HCT116 (cell line): ENCODE measurements at regions not wholly inside any gene's neighbourhood (a gene's known extent, or its start where the extent isn't known, plus 50 kb on each side); places are given as distances from the start of the nearest gene placed in this dataset.
A peak's percentile ranks its signal among the peaks of the same experiment; 100 is the strongest.

Experiments
- ATAC-seq: fragments of 200-7000 bp; cut with Tn5 transposase; 2 replicates; pipeline ENCODE4 v1.9.1; 2020; ENCODE audit warnings: mild to moderate bottlenecking, moderate library complexity
- BruUV-seq: library from RNA; stranded (reverse); fragments of 400-500 nt; replicated peaks from 2 replicates; lab custom pipeline; 2021; lab: Mats Ljungman, UMichigan
- CTCF ChIA-PET: fragments of 300-600 bp; sonication (Branson Sonifier 250); formaldehyde crosslinking; loops from one replicate; lab custom pipeline; 2021; ENCODE audit warnings: antibody characterized with exemption; lab: Charles Lee
- POLR2A ChIA-PET: fragments of 300-600, 350-600 bp; sonication (Branson Sonifier 250); formaldehyde crosslinking; loops from one replicate; lab custom pipeline; 2021; ENCODE audit warnings: antibody characterized with exemption; lab: Charles Lee
- RAD21 ChIA-PET, 2 experiments: fragments of 300-600 bp; sonication (Branson Sonifier 250); formaldehyde crosslinking; loops; one replicate each; lab custom pipeline; 2023; ENCODE audit warnings: low total read pairs in 2 of 2; ENCODE audit not compliant: uncharacterized antibody in 2 of 2, unreplicated experiment in 2 of 2, low non-redundant PET in 1 of 2; lab: Charles Lee
- DNase-seq: peaks from one replicate; pipeline ENCODE4 v3.0.0-alpha.2; 2010; ENCODE audit warnings: low read depth, low spot score
- H2AFZ ChIP-seq: fragments of 200-600 bp; shearing (Covaris generic), sonication (generic); 2 replicates; pipeline ENCODE4 v1.6.1; 2017; ENCODE audit warnings: low read depth, mixed run types, mixed read lengths, antibody characterized with exemption, low read length; ENCODE audit not compliant: poor library complexity, severe bottlenecking
- H3K27ac ChIP-seq: 2 replicates; pipeline ENCODE4 v1.5.1; 2012; ENCODE audit warnings: low read depth, low read length
- H3K27me3 ChIP-seq: fragments of 200-600 bp; sonication (generic); 2 replicates; pipeline ENCODE4 v1.6.1; 2016; ENCODE audit warnings: mixed run types, low read length, mixed read lengths; ENCODE audit not compliant: insufficient read depth
- H3K36me3 ChIP-seq, 2 experiments: fragments of 200-500 bp in 1 of 2; fragments of 200-600 bp in 1 of 2; sonication (Bioruptor generic) in 1 of 2; sonication (generic) in 1 of 2; 2 replicates each; pipeline versions ENCODE4 v1.5.1 to v1.6.1; 2014 to 2016; ENCODE audit warnings: low read length in 2 of 2, inconsistent platforms in 1 of 2, mixed read lengths in 1 of 2, mixed run types in 1 of 2; ENCODE audit not compliant: insufficient read depth in 2 of 2, control insufficient read depth in 1 of 2
- H3K4me1 ChIP-seq, 2 experiments: fragments of 200-600 bp in 1 of 2; sonication (generic) in 1 of 2; 2 replicates each; pipeline versions ENCODE4 v1.5.1 to v1.6.1; 2012 to 2017; ENCODE audit warnings: low read length in 2 of 2, inconsistent platforms in 1 of 2, mild to moderate bottlenecking in 1 of 2, mixed read lengths in 1 of 2, mixed run types in 1 of 2, moderate library complexity in 1 of 2; ENCODE audit not compliant: insufficient read depth in 2 of 2, control insufficient read depth in 1 of 2
- H3K4me2 ChIP-seq: fragments of 200-600 bp; sonication (generic); 2 replicates; pipeline ENCODE4 v1.6.1; 2017; ENCODE audit warnings: mixed run types, low read length, mixed read lengths
- H3K4me3 ChIP-seq, 2 experiments: fragments of 200-600 bp in 1 of 2; sonication (generic) in 1 of 2; replicated peaks in 1 of 2; 2 replicates each; pipeline ENCODE4 v1.5.1; 2011 to 2016; ENCODE audit warnings: low read length in 2 of 2, control low read depth in 1 of 2, low read depth in 1 of 2, mild to moderate bottlenecking in 1 of 2, mixed read lengths in 1 of 2, mixed run types in 1 of 2
- H3K79me2 ChIP-seq: fragments of 200-600 bp; sonication (generic); 2 replicates; pipeline ENCODE4 v1.6.1; 2017; ENCODE audit warnings: mild to moderate bottlenecking, mixed run types, low read length, moderate library complexity, mixed read lengths; ENCODE audit not compliant: insufficient read depth
- H3K9ac ChIP-seq: fragments of 200-600 bp; sonication (generic); 2 replicates; pipeline ENCODE4 v1.6.1; 2016; ENCODE audit warnings: low read length, mixed read lengths
- H3K9me2 ChIP-seq: fragments of 200-600 bp; sonication (generic), shearing (Covaris generic); 2 replicates; pipeline ENCODE4 v1.6.1; 2017; ENCODE audit warnings: mixed run types, mild to moderate bottlenecking, moderate library complexity; ENCODE audit not compliant: insufficient read depth
- H3K9me3 ChIP-seq, 2 experiments: fragments of 200-500 bp in 1 of 2; fragments of 200-600 bp in 1 of 2; sonication (Bioruptor generic) in 1 of 2; sonication (generic) in 1 of 2; 2 replicates each; pipeline ENCODE4 v1.6.1; 2014 to 2017; ENCODE audit warnings: low read length in 2 of 2, mixed read lengths in 2 of 2, inconsistent platforms in 1 of 2, low read depth in 1 of 2, mild to moderate bottlenecking in 1 of 2, mixed run types in 1 of 2, moderate library complexity in 1 of 2; ENCODE audit not compliant: control insufficient read depth in 1 of 2, insufficient read depth in 1 of 2
- H4K20me1 ChIP-seq: fragments of 200-600 bp; sonication (generic), shearing (Covaris generic); 2 replicates; pipeline ENCODE4 v1.6.1; 2017; ENCODE audit warnings: mixed run types, mild to moderate bottlenecking, moderate library complexity; ENCODE audit not compliant: insufficient read depth
- CTCF ChIP-seq, 3 experiments: fragments of 200-600 bp in 1 of 3; sonication (generic) in 1 of 3; IDR thresholded peaks in 2 of 3; conservative IDR thresholded peaks in 1 of 3; 2 replicates each; pipeline ENCODE4 v1.5.1; 2012 to 2017; ENCODE audit warnings: low read depth in 2 of 3, low read length in 2 of 3, antibody characterized with exemption in 1 of 3, borderline replicate concordance in 1 of 3, control low read depth in 1 of 3, mild to moderate bottlenecking in 1 of 3, mixed read lengths in 1 of 3, mixed run types in 1 of 3, moderate library complexity in 1 of 3; ENCODE audit not compliant: insufficient read depth in 1 of 3
- FOSL1 ChIP-seq: IDR thresholded peaks from 2 replicates; pipeline ENCODE4 v1.6.1; 2012; ENCODE audit warnings: low read depth
- MAX ChIP-seq: IDR thresholded peaks from 2 replicates; pipeline ENCODE4 v1.6.1; 2012
- SP1 ChIP-seq: IDR thresholded peaks from 2 replicates; pipeline ENCODE4 v1.6.1; 2012; ENCODE audit warnings: low read depth
- TCF7L2 ChIP-seq: IDR thresholded peaks from 2 replicates; pipeline ENCODE4 v1.7.0; 2011; ENCODE audit warnings: borderline replicate concordance, inconsistent platforms; ENCODE audit not compliant: insufficient read depth, insufficient read length; ENCODE audit errors: extremely low read depth
- intact Hi-C: fragments of 100-400 bp; cut with micrococcal nuclease; formaldehyde crosslinking; loops from 2 replicates; pipeline ENCODE4 v1.10.0; 2022

- Histone ChIP-seq H4K20me1 (no peaks in the 10 kb centered on the region), H3K9me2 (no peaks in the 10 kb centered on the region), H3K27me3 (no peaks in the 10 kb centered on the region), H3K9ac (no peak overlapping the region), H3K9me3 (no peaks in the 10 kb centered on the region), H3K4me2 (no peak overlapping the region), H3K4me1 (no peaks in the 10 kb centered on the region), H3K36me3 (no peaks in the 10 kb centered on the region), H2AFZ (no peak overlapping the region), H3K4me3 (no peak overlapping the region), H3K27ac (no peak overlapping the region)
- ChIA-PET POLR2A (no interaction called here), CTCF (no interaction called here), RAD21 (no interaction called here)
- intact Hi-C loops = no loop called here
- no TSS peak for BruUV-seq
- no peak for DNase-seq
- TF ChIP-seq FOSL1 (no peak), TCF7L2 (no peak), SP1 (no peak)
- TF ChIP-seq, all 23 proteins: peak for 0
- no peaks in the 10 kb centered on the region for H3K79me2 ChIP-seq
- ATAC-seq = no peak
Measured at GRCh38 chr1:71345491-71345890, 264.7 kb upstream of the ZRANB2 start.

GRCh38 chr1:71343686-71344416 is 263.0 kb upstream of the ZRANB2 start:
- CTCF ChIA-PET = no interaction called here
- H3K79me2 ChIP-seq = no peaks in the 10 kb centered on the region
- H3K9me3 ChIP-seq = peaks cover 0 to 9% of the 10 kb centered on the region in 2 experiments; a peak in 2 of 4 replicates
- no peaks in the 10 kb centered on the region for H3K4me1 ChIP-seq
- no peak for ATAC-seq
- H4K20me1 ChIP-seq = no peaks in the 10 kb centered on the region
- H3K4me2 ChIP-seq = no peak overlapping the region
- H3K27me3 ChIP-seq = no peaks in the 10 kb centered on the region
- no peak for TF ChIP-seq FOSL1
- no peak for TF ChIP-seq MAX
- peak in 2 of 3 experiments; percentile 19 to 24; a peak in 1 of 6 replicates for TF ChIP-seq CTCF (IDR thresholded peaks at IDR 0.05 in 2 of 3, conservative IDR thresholded peaks at IDR 0.05 in 1 of 3; ENCODE audit: borderline replicate concordance in 1 of 3, insufficient read depth in 1 of 3, low read depth in 2 of 3, low read length in 2 of 3)
- no peak overlapping the region for H3K27ac ChIP-seq
- RAD21 ChIA-PET = no interaction called here
- no TSS peak for BruUV-seq
- no peak overlapping the region for H2AFZ ChIP-seq
- no peak overlapping the region for H3K4me3 ChIP-seq
- no peaks in the 10 kb centered on the region for H3K9me2 ChIP-seq
- intact Hi-C loops = no loop called here
- POLR2A ChIA-PET = no interaction called here
- no peaks in the 10 kb centered on the region for H3K36me3 ChIP-seq
- DNase-seq = no peak
- no peak overlapping the region for H3K9ac ChIP-seq
